Right cardiac atrium (tissue), 5 donors: ENCODE measurements at regions not wholly inside any gene's neighbourhood (a gene's known extent, or its start where the extent isn't known, plus 50 kb on each side); places are given as distances from the start of the nearest gene placed in this dataset.
A peak's percentile ranks its signal among the peaks of the same experiment; 100 is the strongest.

ENCODE experiments used
- ATAC-seq, 2 donors: fragments of 200-7000 bp; cut with Tn5 transposase; one replicate each; pipeline versions ENCODE4 v1.8.0 to v1.9.1; 2020; ENCODE audit warnings: moderate library complexity in 2 of 2, mild to moderate bottlenecking in 1 of 2
- DNase-seq, 3 donors: peaks; one replicate each; pipeline ENCODE4 v3.0.0-alpha.2; 2020
- H3K27ac ChIP-seq: one replicate; pipeline ENCODE4 v1.5.1; 2013; ENCODE audit warnings: mild to moderate bottlenecking, low read length, control low read depth, moderate library complexity
- H3K27me3 ChIP-seq: one replicate; pipeline ENCODE4 v1.6.1; 2013; ENCODE audit not compliant: control insufficient read depth, insufficient read depth
- H3K4me1 ChIP-seq: one replicate; pipeline ENCODE4 v1.6.1; 2013; ENCODE audit warnings: low read length; ENCODE audit not compliant: control insufficient read depth, insufficient read depth
- H3K4me3 ChIP-seq: one replicate; pipeline ENCODE4 v1.5.1; 2013; ENCODE audit warnings: low read length, control low read depth
- H3K9me3 ChIP-seq: one replicate; pipeline ENCODE4 v1.6.1; 2013; ENCODE audit warnings: low read length; ENCODE audit not compliant: control insufficient read depth
- WGBS: extraction: QIAGEN DNeasy Blood & Tissue Kit; methylation state at CpG from one replicate; pipeline ENCODE4 v1.1.7; 2013; 5-methylcytosine and 5-hydroxymethylcytosine counted together
- intact Hi-C, 4 donors: fragments of 100-400 bp; cut with DNase I; formaldehyde crosslinking; loops; one replicate each; pipeline versions ENCODE4 v1.11.0 to v1.14.0; 2022 to 2023
- donor health status: healthy with polysubstance abuse.
- donor health status: DM: no; HTN: yes; CAD: no.
- donor health status: DM: no; HTN: no; CAD: no.
- donor health status: DM: no; HTN: yes; CAD: no; lungs with severe emphysema.
- donor health status: DM: yes; HTN: yes; CAD: no.

- ATAC-seq = no peak
- intact Hi-C loops = loop anchor here in 1 of 4 donors (10.0 kb wide), 1 partner anchor 281 kb away; the partner anchor contains the start of gene TENT5A
- no peak for DNase-seq
- Histone ChIP-seq H3K27me3 (no peaks in the 10 kb centered on the region), H3K9me3 (no peaks in the 10 kb centered on the region), H3K27ac (no peak overlapping the region), H3K4me1 (peaks cover 4% of the 10 kb centered on the region), H3K4me3 (no peak overlapping the region)
- WGBS = 79% methylated on average over 2 of the region's 2 CpGs
These were observed 212.0 kb downstream of the IBTK start for GRCh38 chr6:82035526-82035925.

GRCh38 chr6:82033631-82034211 is 213.8 kb downstream of the IBTK start:
- Histone ChIP-seq H3K4me1 (peaks cover 6% of the 10 kb centered on the region), H3K27me3 (no peaks in the 10 kb centered on the region), H3K9me3 (no peaks in the 10 kb centered on the region), H3K4me3 (no peak overlapping the region), H3K27ac (peak overlapping the region; percentile 45)
- intact Hi-C loops = loop anchor here in 1 of 4 donors (10.0 kb wide), 1 partner anchor 279 kb away; the partner anchor contains the start of gene TENT5A
- 39% methylated on average over 3 of the region's 3 CpGs for WGBS
- DNase-seq (peak; percentile 50 to 74 (median 66)), ATAC-seq (peak; percentile 67 to 87)

GRCh38 chr6:82032444-82032843 is 215.1 kb downstream of the IBTK start:
- intact Hi-C loops = loop anchor here in 1 of 4 donors (10.0 kb wide), 1 partner anchor 278 kb away; the partner anchor contains the start of gene TENT5A
- no peaks in the 10 kb centered on the region for H3K27me3 ChIP-seq
- no peak for ATAC-seq
- H3K4me1 ChIP-seq = peaks cover 6% of the 10 kb centered on the region
- H3K4me3 ChIP-seq = no peak overlapping the region
- no peaks in the 10 kb centered on the region for H3K9me3 ChIP-seq
- DNase-seq = no peak
- no peak overlapping the region for H3K27ac ChIP-seq

GRCh38 chr6:82030761-82031503 is 216.6 kb downstream of the IBTK start:
- WGBS = 52% methylated on average over 2 of the region's 2 CpGs
- no peak for DNase-seq
- no peak overlapping the region for H3K27ac ChIP-seq
- no peaks in the 10 kb centered on the region for H3K27me3 ChIP-seq
- H3K9me3 ChIP-seq = no peaks in the 10 kb centered on the region
- peaks cover 6% of the 10 kb centered on the region for H3K4me1 ChIP-seq
- ATAC-seq = no peak
- intact Hi-C loops = loop anchor here in 1 of 4 donors (10.0 kb wide), 1 partner anchor 276 kb away; the partner anchor contains the start of gene TENT5A
- no peak overlapping the region for H3K4me3 ChIP-seq

GRCh38 chr6:82030301-82030700 is 217.2 kb downstream of the IBTK start:
- DNase-seq (no peak), ATAC-seq (no peak)
- 48% methylated on average over 2 of the region's 2 CpGs for WGBS
- no peak overlapping the region for H3K27ac ChIP-seq
- no peaks in the 10 kb centered on the region for H3K27me3 ChIP-seq
- no peak overlapping the region for H3K4me3 ChIP-seq
- H3K9me3 ChIP-seq = no peaks in the 10 kb centered on the region
- intact Hi-C loops = loop anchor here in 1 of 4 donors (10.0 kb wide), 1 partner anchor 276 kb away; the partner anchor contains the start of gene TENT5A
- peaks cover 6% of the 10 kb centered on the region for H3K4me1 ChIP-seq

GRCh38 chr6:82025271-82025670 is 222.3 kb downstream of the IBTK start:
- H3K4me3 ChIP-seq = no peak overlapping the region
- H3K27me3 ChIP-seq = no peaks in the 10 kb centered on the region
- no peak overlapping the region for H3K27ac ChIP-seq
- WGBS = 84% methylated on average over 1 of the region's 1 CpG
- H3K4me1 ChIP-seq = peaks cover under 1% of the 10 kb centered on the region
- DNase-seq (no peak), ATAC-seq (no peak)
- no peaks in the 10 kb centered on the region for H3K9me3 ChIP-seq
- intact Hi-C loops = no loop called here

GRCh38 chr6:82022614-82023129 is 224.9 kb downstream of the IBTK start:
- H3K27ac ChIP-seq = no peak overlapping the region
- peak; percentile 48 to 55 for ATAC-seq
- intact Hi-C loops = no loop called here

GRCh38 chr6:82017773-82018172 is 229.8 kb downstream of the IBTK start:
- Histone ChIP-seq H3K27ac (no peak overlapping the region), H3K27me3 (no peaks in the 10 kb centered on the region), H3K4me3 (no peak overlapping the region), H3K4me1 (peaks cover 7% of the 10 kb centered on the region), H3K9me3 (no peaks in the 10 kb centered on the region)
- ATAC-seq = peak in 1 of 2 donors; percentile 24
- 54% methylated on average over 3 of the region's 3 CpGs for WGBS
- DNase-seq = peak; percentile 18 to 54 (median 41)
- intact Hi-C loops = loop anchor here in 1 of 4 donors (10.0 kb wide), 1 partner anchor 123 kb away; no protein-coding TSS in a partner anchor

More at GRCh38 chr6:82022614-82023129, 224.9 kb downstream of the IBTK start:
- Histone ChIP-seq H3K27me3 (no peaks in the 10 kb centered on the region), H3K4me1 (no peaks in the 10 kb centered on the region), H3K9me3 (no peaks in the 10 kb centered on the region), H3K4me3 (no peak overlapping the region)
- 79% methylated on average over 2 of the region's 2 CpGs for WGBS
- no peak for DNase-seq

- Histone ChIP-seq H3K27me3 (no peaks in the 10 kb centered on the region), H3K27ac (peak overlapping the region; percentile 54), H3K9me3 (no peaks in the 10 kb centered on the region), H3K4me3 (no peak overlapping the region), H3K4me1 (peaks cover 7% of the 10 kb centered on the region)
- intact Hi-C loops = loop anchor here in 1 of 4 donors (10.0 kb wide), 1 partner anchor 122 kb away; no protein-coding TSS in a partner anchor
- DNase-seq (peak in 2 of 3 donors; percentile 34 to 46), ATAC-seq (peak; percentile 88 to 92)
These were observed 230.3 kb downstream of the IBTK start for GRCh38 chr6:82017288-82017687.

- no peak for DNase-seq
- peak overlapping the region; percentile 34 for H3K27ac ChIP-seq
- H3K27me3 ChIP-seq = no peaks in the 10 kb centered on the region
- intact Hi-C loops = loop anchor here in 1 of 4 donors (10.0 kb wide), 1 partner anchor 121 kb away; no protein-coding TSS in a partner anchor
- peaks cover 7% of the 10 kb centered on the region for H3K4me1 ChIP-seq
- 44% methylated on average over 2 of the region's 2 CpGs for WGBS
- no peak overlapping the region for H3K4me3 ChIP-seq
- H3K9me3 ChIP-seq = no peaks in the 10 kb centered on the region
- ATAC-seq = no peak
These were observed 232.0 kb downstream of the IBTK start for GRCh38 chr6:82015526-82015925.

GRCh38 chr6:82015043-82015442 is 232.5 kb downstream of the IBTK start:
- intact Hi-C loops = loop anchor here in 1 of 4 donors (10.0 kb wide), 1 partner anchor 120 kb away; no protein-coding TSS in a partner anchor
- H3K4me1 ChIP-seq = peaks cover 7% of the 10 kb centered on the region
- H3K27ac ChIP-seq = peak overlapping the region; percentile 90
- no peak overlapping the region for H3K4me3 ChIP-seq
- no peaks in the 10 kb centered on the region for H3K9me3 ChIP-seq
- H3K27me3 ChIP-seq = no peaks in the 10 kb centered on the region
- WGBS = 81% methylated on average over 2 of the region's 2 CpGs
- ATAC-seq (no peak), DNase-seq (no peak)
